ENCODE measurements at regions not wholly inside any gene's neighbourhood (a gene's known extent, or its start where the extent isn't known, plus 50 kb on each side); places are given as distances from the start of the nearest gene placed in this dataset.
"Not testable (repeated sequence)": the region's sequence is repeated elsewhere in the genome, so short reads cannot be mapped to it uniquely, and the experiment has no call there.

DNA sequence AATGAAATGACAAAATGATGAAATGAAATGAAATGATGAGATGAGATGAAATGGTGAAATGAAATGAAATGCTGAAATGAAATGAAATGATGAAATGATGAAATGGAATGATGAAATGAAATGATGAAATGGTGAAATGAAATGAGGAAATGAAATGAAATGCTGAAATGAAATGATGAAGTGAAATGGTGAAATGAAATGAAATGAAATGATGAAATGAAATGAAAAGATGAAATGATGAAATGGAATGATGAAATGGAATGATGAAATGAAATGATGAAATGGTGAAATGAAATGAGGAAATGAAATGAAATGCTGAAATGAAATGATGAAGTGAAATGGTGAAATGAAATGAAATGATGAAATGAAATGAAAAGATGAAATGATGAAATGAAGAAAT lies 2755.0 kb downstream of the RPIA start:
- not testable (repeated sequence) for H3K14ac ChIP-seq (ENCODE audit: insufficient read depth, low read length); H3K4me1 ChIP-seq (ENCODE audit: insufficient read depth, low read length); H3K27me3 Mint-ChIP-seq (ENCODE audit: low read depth); H3K4ac ChIP-seq (ENCODE audit: low read depth, low read length); H3K18ac ChIP-seq (ENCODE audit: insufficient read length, low read depth, low read length); H3K9me3 ChIP-seq (ENCODE audit: control insufficient read depth, low read depth, low read length); H2AFZ ChIP-seq (ENCODE audit: low read length); H4K8ac ChIP-seq (replicated peaks; ENCODE audit: insufficient read length, low read depth, low read length); H4K91ac ChIP-seq (ENCODE audit: insufficient read length, low read depth, low read length); H3K23me2 ChIP-seq (ENCODE audit: insufficient read length, low read depth, low read length, poor library complexity, severe bottlenecking); H3K27me3 ChIP-seq (ENCODE audit: insufficient read depth, low read length); H2BK20ac ChIP-seq (ENCODE audit: low read depth, low read length, poor library complexity, severe bottlenecking); H3K79me2 ChIP-seq (ENCODE audit: insufficient read depth, low read length); H2BK15ac ChIP-seq (ENCODE audit: low read depth, low read length); H3K79me1 ChIP-seq (ENCODE audit: insufficient read depth, low read depth, low read length, poor library complexity, severe bottlenecking); H3K4me3 Mint-ChIP-seq; H3K56ac ChIP-seq (ENCODE audit: insufficient read length, low read depth, low read length); H3K9ac ChIP-seq (ENCODE audit: extremely low read depth, insufficient read length, low read length); H3T11ph ChIP-seq (ENCODE audit: low read length); H2AK5ac ChIP-seq (ENCODE audit: insufficient read length, low read length); H2BK5ac ChIP-seq (ENCODE audit: insufficient read length, low read length); H2BK12ac ChIP-seq (ENCODE audit: insufficient read length, low read depth, low read length); H2BK120ac ChIP-seq (ENCODE audit: low read depth, low read length, poor library complexity, severe bottlenecking); H3K4me2 ChIP-seq (ENCODE audit: insufficient read depth, insufficient read length, low read length); H3K4me1 Mint-ChIP-seq; H4K20me1 ChIP-seq (ENCODE audit: control insufficient read depth, insufficient read depth, insufficient read length); H4K5ac ChIP-seq (ENCODE audit: insufficient read length, low read depth, low read length); H3K27ac ChIP-seq (ENCODE audit: insufficient read length, low read depth, low read length); H3K27ac Mint-ChIP-seq; DNase-seq; H3K23ac ChIP-seq (ENCODE audit: insufficient read length, low read depth, low read length)
- H3K36me3 Mint-ChIP-seq (ENCODE audit: insufficient read depth in 1 of 3, low read depth in 3 of 3): peaks cover 6 to 12% (median 8%) of the 10 kb centered on the region in 3 experiments
- H3K9me3 Mint-ChIP-seq: peaks cover 36 to 42% of the 10 kb centered on the region in 2 experiments

DNA sequence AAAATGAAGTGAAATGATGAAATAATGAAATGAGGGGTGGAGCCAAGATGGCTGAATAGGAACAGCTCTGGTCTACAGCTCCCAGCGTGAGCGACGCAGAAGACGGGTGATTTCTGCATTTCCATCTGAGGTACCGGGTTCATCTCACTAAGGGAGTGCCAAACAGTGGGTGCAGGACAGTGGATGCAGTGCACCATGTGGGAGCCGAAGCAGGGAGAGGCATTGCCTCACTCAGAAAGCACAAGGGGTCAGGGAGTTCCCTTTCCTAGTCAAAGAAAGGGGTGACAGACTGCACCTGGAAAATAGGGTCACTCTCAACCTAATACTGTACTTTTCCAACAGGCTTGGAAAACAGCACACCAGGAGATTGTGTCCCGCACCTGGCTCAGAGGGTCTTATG lies 2755.4 kb downstream of the RPIA start:
- H3K4me1 Mint-ChIP-seq; H3K9ac ChIP-seq (ENCODE audit: extremely low read depth, insufficient read length, low read length); H3K18ac ChIP-seq (ENCODE audit: insufficient read length, low read depth, low read length); H3T11ph ChIP-seq (ENCODE audit: low read length); H3K14ac ChIP-seq (ENCODE audit: insufficient read depth, low read length); H3K27ac Mint-ChIP-seq; H3K79me1 ChIP-seq (ENCODE audit: insufficient read depth, low read depth, low read length, poor library complexity, severe bottlenecking); H3K56ac ChIP-seq (ENCODE audit: insufficient read length, low read depth, low read length); H2BK5ac ChIP-seq (ENCODE audit: insufficient read length, low read length); H3K9me3 ChIP-seq (ENCODE audit: control insufficient read depth, low read depth, low read length); H3K4ac ChIP-seq (ENCODE audit: low read depth, low read length); H2BK15ac ChIP-seq (ENCODE audit: low read depth, low read length); H4K20me1 ChIP-seq (ENCODE audit: control insufficient read depth, insufficient read depth, insufficient read length); H4K8ac ChIP-seq (replicated peaks; ENCODE audit: insufficient read length, low read depth, low read length); H3K27me3 Mint-ChIP-seq (ENCODE audit: low read depth); H2AK5ac ChIP-seq (ENCODE audit: insufficient read length, low read length); H3K4me2 ChIP-seq (ENCODE audit: insufficient read depth, insufficient read length, low read length); H3K23me2 ChIP-seq (ENCODE audit: insufficient read length, low read depth, low read length, poor library complexity, severe bottlenecking); H3K79me2 ChIP-seq (ENCODE audit: insufficient read depth, low read length); H2BK120ac ChIP-seq (ENCODE audit: low read depth, low read length, poor library complexity, severe bottlenecking); H2AFZ ChIP-seq (ENCODE audit: low read length); H3K27ac ChIP-seq (ENCODE audit: insufficient read length, low read depth, low read length); H3K27me3 ChIP-seq (ENCODE audit: insufficient read depth, low read length); DNase-seq; H4K91ac ChIP-seq (ENCODE audit: insufficient read length, low read depth, low read length); H3K23ac ChIP-seq (ENCODE audit: insufficient read length, low read depth, low read length); H3K4me1 ChIP-seq (ENCODE audit: insufficient read depth, low read length); H2BK20ac ChIP-seq (ENCODE audit: low read depth, low read length, poor library complexity, severe bottlenecking); H2BK12ac ChIP-seq (ENCODE audit: insufficient read length, low read depth, low read length); H4K5ac ChIP-seq (ENCODE audit: insufficient read length, low read depth, low read length); H3K4me3 Mint-ChIP-seq: not testable (repeated sequence)
- no CpG with 5 or more reads among the region's 7 CpGs for WGBS (ENCODE audit: extremely low coverage, insufficient read length, low lambda C conversion rate)
- peaks cover 6 to 12% (median 8%) of the 10 kb centered on the region in 3 experiments for H3K36me3 Mint-ChIP-seq (ENCODE audit: insufficient read depth in 1 of 3, low read depth in 3 of 3)
- peaks cover 35 to 43% of the 10 kb centered on the region in 2 experiments for H3K9me3 Mint-ChIP-seq
